GM12878 (cell line): ENCODE measurements at regions not wholly inside any gene's neighbourhood (a gene's known extent, or its start where the extent isn't known, plus 50 kb on each side); places are given as distances from the start of the nearest gene placed in this dataset.

Source experiments
- ATAC-seq: fragments of 200-7000 bp; cut with Tn5 transposase; 3 replicates; pipeline ENCODE4 v1.9.1; 2020; ENCODE audit warnings: mild to moderate bottlenecking, moderate library complexity
- BruUV-seq: library from RNA; stranded (reverse); fragments of 400-500 nt; replicated peaks from 2 replicates; lab custom pipeline; 2021; lab: Mats Ljungman, UMichigan
- CTCF ChIA-PET: fragments of 300-600 bp; sonication (Branson Sonifier 250); formaldehyde crosslinking; extraction: SDS; loops from one replicate; lab custom pipeline; 2021; ENCODE audit warnings: inconsistent platforms; lab: Yijun Ruan, JAX
- POLR2A ChIA-PET: fragments of 350-600 bp; formaldehyde crosslinking; extraction: SDS; loops from one replicate; lab custom pipeline; 2021; ENCODE audit warnings: inconsistent platforms; lab: Charles Lee
- RAD21 ChIA-PET: fragments of 300-600 bp; sonication (Branson Sonifier 250); formaldehyde crosslinking; loops from one replicate; lab custom pipeline; 2023; ENCODE audit warnings: antibody characterized with exemption; ENCODE audit not compliant: unreplicated experiment; lab: Charles Lee
- SMC1A ChIA-PET: fragments of 300-600 bp; sonication (Branson Sonifier 250); formaldehyde crosslinking; loops from one replicate; lab custom pipeline; 2023; ENCODE audit not compliant: unreplicated experiment, uncharacterized antibody; lab: Charles Lee
- DNase-seq: peaks from one replicate; pipeline ENCODE4 v3.0.0-alpha.2; 2011; ENCODE audit warnings: low read depth, low spot score
- FAIRE-seq: peaks from 3 replicates; lab custom pipeline; 2011; peaks lifted over from hg19 to GRCh38; lab: Jason Lieb, UNC
- H2AFZ ChIP-seq: 2 replicates; pipeline ENCODE4 v1.6.0; 2011; ENCODE audit warnings: low read depth, low read length, control low read depth; ENCODE audit not compliant: control insufficient read depth
- H3K27ac ChIP-seq: 2 replicates; pipeline ENCODE4 v1.5.1; 2011; ENCODE audit warnings: control low read depth; ENCODE audit not compliant: control insufficient read depth, insufficient read depth
- H3K27me3 ChIP-seq, 2 experiments: replicated peaks in 1 of 2; 2 replicates each; pipeline versions ENCODE4 v1.6.0 to v1.6.1; 2011; ENCODE audit warnings: low read length in 1 of 2; ENCODE audit not compliant: control insufficient read depth in 2 of 2, insufficient read depth in 2 of 2
- H3K36me3 ChIP-seq, 2 experiments: 2 replicates each; pipeline ENCODE4 v1.5.1; 2011; ENCODE audit warnings: low read length in 1 of 2; ENCODE audit not compliant: control insufficient read depth in 2 of 2, insufficient read depth in 2 of 2
- H3K4me1 ChIP-seq: 2 replicates; pipeline ENCODE4 v1.6.1; 2011; ENCODE audit warnings: mild to moderate bottlenecking, low read length, moderate library complexity, mixed read lengths; ENCODE audit not compliant: control insufficient read depth, insufficient read depth
- H3K4me2 ChIP-seq: 2 replicates; pipeline ENCODE4 v1.6.0; 2011; ENCODE audit warnings: control low read depth; ENCODE audit not compliant: control insufficient read depth, insufficient read depth
- H3K4me3 ChIP-seq: fragments of 200-600 bp; sonication (generic); 2 replicates; pipeline ENCODE4 v1.5.1; 2016
- H3K79me2 ChIP-seq: 2 replicates; pipeline ENCODE4 v1.6.0; 2011; ENCODE audit warnings: low read length; ENCODE audit not compliant: control insufficient read depth, insufficient read depth
- H3K9ac ChIP-seq: 2 replicates; pipeline ENCODE4 v1.8.0; 2011; ENCODE audit warnings: low read length, control low read depth, mixed read lengths; ENCODE audit not compliant: control insufficient read depth, insufficient read depth
- H3K9me3 ChIP-seq: replicated peaks from 3 replicates; pipeline ENCODE4 v1.5.1; 2011; ENCODE audit warnings: mild to moderate bottlenecking, low read length; ENCODE audit not compliant: control insufficient read depth, insufficient read depth
- H4K20me1 ChIP-seq: 2 replicates; pipeline ENCODE4 v1.6.0; 2011; ENCODE audit not compliant: control insufficient read depth, insufficient read depth
- ATF3 ChIP-seq: IDR thresholded peaks from 2 replicates; pipeline ENCODE4 v1.6.1; 2011; ENCODE audit warnings: low read depth, mild to moderate bottlenecking, low read length, moderate library complexity, borderline replicate concordance; ENCODE audit errors: extremely low read depth
- ATF7 ChIP-seq: fragments of 450-650 bp; IDR thresholded peaks from 2 replicates; pipeline ENCODE4 v1.6.1; 2016; ENCODE audit warnings: low read depth, mild to moderate bottlenecking
- CREM ChIP-seq: IDR thresholded peaks from 2 replicates; pipeline ENCODE4 v1.6.1; 2014; ENCODE audit warnings: antibody characterized with exemption, low read depth
- EED ChIP-seq: sonication (generic); IDR thresholded peaks from 2 replicates; pipeline ENCODE4 v1.6.1; 2016; ENCODE audit warnings: antibody characterized with exemption, low read depth
- EP300 ChIP-seq, 2 experiments: fragments of 150-350 bp in 1 of 2; IDR thresholded peaks; 2 replicates each; pipeline ENCODE4 v1.6.1; 2011 to 2012; ENCODE audit warnings: low read depth in 2 of 2, low read length in 2 of 2, borderline replicate concordance in 1 of 2, improper control_type of control experiment in 1 of 2, inconsistent platforms in 1 of 2; ENCODE audit not compliant: control insufficient read depth in 1 of 2
- ETV6 ChIP-seq, 2 experiments: fragments of 450-650 bp in 1 of 2; IDR thresholded peaks in 1 of 2; conservative IDR thresholded peaks in 1 of 2; 2 replicates each; pipeline ENCODE4 v1.6.1; 2014; ENCODE audit warnings: antibody characterized with exemption in 1 of 2, borderline replicate concordance in 1 of 2, low read depth in 1 of 2, mild to moderate bottlenecking in 1 of 2, moderate library complexity in 1 of 2
- FOXK2 ChIP-seq: fragments of 450-650 bp; IDR thresholded peaks from 2 replicates; pipeline ENCODE4 v1.6.1; 2017; ENCODE audit warnings: mild to moderate bottlenecking, moderate library complexity
- GATAD2B ChIP-seq: fragments of 450-650 bp; conservative IDR thresholded peaks from 2 replicates; pipeline ENCODE4 v1.6.1; 2017; ENCODE audit warnings: low read depth, mild to moderate bottlenecking, moderate library complexity
- HDGF ChIP-seq: fragments of 450-650 bp; IDR thresholded peaks from 2 replicates; pipeline ENCODE4 v1.6.1; 2016; ENCODE audit warnings: antibody characterized with exemption
- IKZF2 ChIP-seq, 2 experiments: fragments of 450-650 bp; IDR thresholded peaks; 2 replicates each; pipeline ENCODE4 v1.6.1; 2017; ENCODE audit warnings: mild to moderate bottlenecking in 2 of 2, moderate library complexity in 2 of 2
- MEF2A ChIP-seq: IDR thresholded peaks from 2 replicates; pipeline ENCODE4 v1.6.1; 2011; ENCODE audit warnings: low read depth, mild to moderate bottlenecking, low read length, moderate library complexity; ENCODE audit not compliant: insufficient read depth
- NFIC ChIP-seq: IDR thresholded peaks from 2 replicates; pipeline ENCODE4 v1.6.1; 2012; ENCODE audit warnings: low read depth, mild to moderate bottlenecking, inconsistent platforms, low read length, moderate library complexity
- NR2C2 ChIP-seq: IDR thresholded peaks from 2 replicates; pipeline ENCODE4 v1.6.1; 2011; ENCODE audit warnings: borderline replicate concordance, low read depth; ENCODE audit not compliant: control insufficient read depth, insufficient read length
- PML ChIP-seq: IDR thresholded peaks from 2 replicates; pipeline ENCODE4 v1.6.1; 2012; ENCODE audit warnings: low read length, inconsistent platforms
- RFX5 ChIP-seq: IDR thresholded peaks from 2 replicates; pipeline ENCODE4 v1.6.1; 2011; ENCODE audit warnings: low read depth, low read length, improper control_type of control experiment
- RUNX3 ChIP-seq: IDR thresholded peaks from 2 replicates; pipeline ENCODE4 v1.6.1; 2012; ENCODE audit warnings: low read length, inconsistent platforms
- SIN3A ChIP-seq: IDR thresholded peaks from 2 replicates; pipeline ENCODE4 v1.6.1; 2012; ENCODE audit warnings: low read depth, low read length, improper control_type of control experiment
- ZBTB40 ChIP-seq: fragments of 450-650 bp; IDR thresholded peaks from 2 replicates; pipeline ENCODE4 v1.6.1; 2016; ENCODE audit warnings: mild to moderate bottlenecking, moderate library complexity, borderline replicate concordance
- WGBS: methylation state at CpG from one replicate; pipeline ENCODE4 v1.1.6; 2016; ENCODE audit warnings: low lambda C conversion rate; ENCODE audit not compliant: insufficient replicate concordance, insufficient coverage; ENCODE audit errors: missing lambda C conversion rate; 5-methylcytosine and 5-hydroxymethylcytosine counted together
- in situ Hi-C: fragments of 300-500 bp; cut with MboI; formaldehyde crosslinking; loops from 9 replicates; pipeline ENCODE4 v1.14.3; 2018; ENCODE audit warnings: mixed read lengths
- intact Hi-C: fragments of 100-400 bp; cut with micrococcal nuclease; formaldehyde crosslinking; loops from one replicate; pipeline ENCODE4 v1.14.2; 2022; ENCODE audit not compliant: unreplicated experiment

GRCh38 chr6:113660819-113661218 lies 196.3 kb upstream of the MARCKS start (continued):
- no peak for TF ChIP-seq FOXK2
- no peak for TF ChIP-seq NR2C2
- TF ChIP-seq ZBTB40, result no peak
- no peak for TF ChIP-seq HDGF
- no peak for TF ChIP-seq RFX5
- no peak for TF ChIP-seq PML
- TF ChIP-seq ATF7, result no peak
- TF ChIP-seq, all 136 proteins: peak for 0

GRCh38 chr6:113662093-113662665 lies 195.0 kb upstream of the MARCKS start:
- CTCF ChIA-PET, result interaction anchor here (0.7 to 1.5 kb wide), 3 partner anchors 122 to 356 kb away, joined by 3 to 5 read pairs (median 3); no protein-coding TSS in a partner anchor
- no peak for FAIRE-seq
- Histone ChIP-seq H3K27ac (peak overlapping the region; percentile 60; the same call in 1 of the 2 replicates), H3K36me3 (no peaks in the 10 kb centered on the region), H4K20me1 (no peaks in the 10 kb centered on the region), H2AFZ (no peak overlapping the region), H3K4me3 (no peak overlapping the region; the same call in 1 of the 2 replicates), H3K27me3 (no peaks in the 10 kb centered on the region), H3K9me3 (no peaks in the 10 kb centered on the region), H3K4me1 (peaks cover 39% of the 10 kb centered on the region), H3K79me2 (no peaks in the 10 kb centered on the region), H3K4me2 (peak overlapping the region; percentile 21), H3K9ac (no peak overlapping the region)
- ATAC-seq, result peak; percentile 56
- POLR2A ChIA-PET, result interaction anchor here (0.6 to 4.0 kb wide), 6 partner anchors 9 to 144 kb away, joined by 3 to 22 read pairs (median 5); no protein-coding TSS in a partner anchor
- RAD21 ChIA-PET, result interaction anchor here (0.7 to 5.3 kb wide), 16 partner anchors 8 to 355 kb away, joined by 3 to 48 read pairs (median 4); no protein-coding TSS in a partner anchor
- intact Hi-C loops (loop anchor here (2.0 kb wide), 1 partner anchor 15 kb away; no protein-coding TSS in a partner anchor), in situ Hi-C loops (no loop called here)
- TF ChIP-seq ATF3, result no peak
- TF ChIP-seq NFIC, result peak; percentile 24; the same call in 1 of the 2 replicates
- no peak for TF ChIP-seq SIN3A
- TF ChIP-seq MEF2A, result 0 out of 2 replicates have a peak, but pooled peaks have one; percentile 3
- no peak for TF ChIP-seq ETV6 (conservative IDR thresholded peaks at IDR 0.05 in 1 of 2, IDR thresholded peaks at IDR 0.05 in 1 of 2; ENCODE audit: borderline replicate concordance in 1 of 2, low read depth in 1 of 2)
- peak; percentile 21; the same call in 1 of the 2 replicates for TF ChIP-seq RUNX3
- TF ChIP-seq CREM, result peak; percentile 21; the same call in 1 of the 2 replicates
- TF ChIP-seq IKZF2 (IDR thresholded peaks at IDR 0.05), result peak in 1 of 2 experiments; percentile 9; a peak in 1 of 4 replicates
- TF ChIP-seq EED, result peak; percentile 52; the same call in 1 of the 2 replicates
- no peak for TF ChIP-seq GATAD2B
- no peak for TF ChIP-seq EP300 (IDR thresholded peaks at IDR 0.05; ENCODE audit: borderline replicate concordance in 1 of 2, control insufficient read depth in 1 of 2, low read depth in 2 of 2, low read length in 2 of 2)
- no peak for TF ChIP-seq FOXK2
- WGBS, result 29% methylated on average over 3 of the region's 3 CpGs
- no TSS peak for BruUV-seq
- SMC1A ChIA-PET, result interaction anchor here (0.6 to 19.1 kb wide), 10 partner anchors 9 to 313 kb away, joined by 3 to 234 read pairs (median 12); no protein-coding TSS in a partner anchor
- no peak for DNase-seq
